ENCODE measurements at regions not wholly inside any gene's neighbourhood (a gene's known extent, or its start where the extent isn't known, plus 50 kb on each side); places are given as distances from the start of the nearest gene placed in this dataset.
A peak's percentile ranks its signal among the peaks of the same experiment; 100 is the strongest.

DNA sequence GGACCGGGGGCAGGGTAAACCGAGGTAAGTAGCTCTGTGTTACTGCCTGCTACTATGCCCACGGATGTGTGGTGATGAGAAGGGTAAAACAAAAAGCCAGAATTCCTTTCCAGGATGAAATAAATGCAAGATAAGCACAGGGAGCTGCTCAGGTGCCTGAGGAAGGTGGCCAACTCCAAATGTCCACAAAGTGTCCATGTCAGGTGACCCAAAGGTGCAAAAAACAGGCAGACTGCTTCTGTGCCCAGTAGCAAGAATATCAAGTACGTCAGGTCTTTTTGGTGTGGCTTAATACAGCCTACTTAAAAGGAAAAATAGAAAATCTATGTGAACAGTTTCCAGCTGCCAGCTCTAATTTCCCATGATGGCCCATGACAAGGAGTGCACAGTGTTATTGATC is 279.3 kb downstream of the SETD4 start:
- TF ChIP-seq POLR2A (IDR thresholded peaks at IDR 0.05) = no peak
- TF ChIP-seq, protein P1, sequence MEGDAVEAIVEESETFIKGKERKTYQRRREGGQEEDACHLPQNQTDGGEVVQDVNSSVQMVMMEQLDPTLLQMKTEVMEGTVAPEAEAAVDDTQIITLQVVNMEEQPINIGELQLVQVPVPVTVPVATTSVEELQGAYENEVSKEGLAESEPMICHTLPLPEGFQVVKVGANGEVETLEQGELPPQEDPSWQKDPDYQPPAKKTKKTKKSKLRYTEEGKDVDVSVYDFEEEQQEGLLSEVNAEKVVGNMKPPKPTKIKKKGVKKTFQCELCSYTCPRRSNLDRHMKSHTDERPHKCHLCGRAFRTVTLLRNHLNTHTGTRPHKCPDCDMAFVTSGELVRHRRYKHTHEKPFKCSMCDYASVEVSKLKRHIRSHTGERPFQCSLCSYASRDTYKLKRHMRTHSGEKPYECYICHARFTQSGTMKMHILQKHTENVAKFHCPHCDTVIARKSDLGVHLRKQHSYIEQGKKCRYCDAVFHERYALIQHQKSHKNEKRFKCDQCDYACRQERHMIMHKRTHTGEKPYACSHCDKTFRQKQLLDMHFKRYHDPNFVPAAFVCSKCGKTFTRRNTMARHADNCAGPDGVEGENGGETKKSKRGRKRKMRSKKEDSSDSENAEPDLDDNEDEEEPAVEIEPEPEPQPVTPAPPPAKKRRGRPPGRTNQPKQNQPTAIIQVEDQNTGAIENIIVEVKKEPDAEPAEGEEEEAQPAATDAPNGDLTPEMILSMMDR (IDR thresholded peaks at IDR 0.05) = no peak
- H3K9me3 ChIP-seq = no peaks in the 10 kb centered on the region
- intact Hi-C loops (cut with DNase I) = no loop called here
- ATAC-seq (peak in 1 of 4 donors; percentile 54), DNase-seq (no peak)
- H3K27ac ChIP-seq = no peak overlapping the region
- H3K4me3 ChIP-seq = no peak overlapping the region
- H3K36me3 ChIP-seq = no peaks in the 10 kb centered on the region
- H3K27me3 ChIP-seq = no peaks in the 10 kb centered on the region
- peaks cover 0 to 10% (median 0%) of the 10 kb centered on the region in 4 donors for H3K4me1 ChIP-seq
- whole genome bisulfite sequencing (ENCODE audit: insufficient coverage, low coverage, low lambda C conversion rate, missing lambda C conversion rate) = 60% methylated on average over 4 of the region's 4 CpGs

GRCh38 chr21:35779690-35780570 is 280.4 kb downstream of the SETD4 start:
- intact Hi-C loops (cut with DNase I) = no loop called here
- H3K4me3 ChIP-seq = no peak overlapping the region

DNA sequence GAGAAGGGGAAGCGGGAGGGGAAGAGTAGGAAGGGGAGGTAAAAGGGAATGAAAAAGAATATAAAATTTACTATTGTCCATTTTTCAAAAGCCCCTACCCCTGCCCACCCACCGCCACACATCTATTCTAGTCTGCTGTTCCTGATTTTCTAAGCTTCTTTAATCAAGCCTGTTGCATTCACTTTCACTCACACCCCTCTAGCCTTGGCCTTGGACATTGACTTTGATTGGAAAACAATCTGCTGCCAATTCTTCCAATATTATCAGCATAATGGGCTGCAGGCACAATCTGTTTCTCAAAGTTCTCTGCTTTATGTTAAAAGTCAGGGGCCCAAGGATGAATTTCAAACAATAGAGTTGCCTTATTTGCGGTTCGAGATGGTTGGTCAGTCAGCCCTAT is 281.2 kb downstream of the SETD4 start:
- peaks cover 0 to 10% (median 0%) of the 10 kb centered on the region in 4 donors for H3K4me1 ChIP-seq
- 96% methylated on average over 3 of the region's 4 CpGs for WGBS (ENCODE audit: insufficient coverage, low coverage, low lambda C conversion rate, missing lambda C conversion rate)
- TF ChIP-seq, protein P1 (IDR thresholded peaks at IDR 0.05) = no peak
- TF ChIP-seq POLR2A (IDR thresholded peaks at IDR 0.05) = no peak
- no peak for ATAC-seq
- no peaks in the 10 kb centered on the region for H3K9me3 ChIP-seq
- H3K27ac ChIP-seq = no peak overlapping the region
- intact Hi-C loops (cut with DNase I) = no loop called here
- no peaks in the 10 kb centered on the region for H3K36me3 ChIP-seq
- DNase-seq = no peak
- no peaks in the 10 kb centered on the region for H3K27me3 ChIP-seq
- H3K4me3 ChIP-seq = no peak overlapping the region

More at GRCh38 chr21:35779690-35780570, 280.4 kb downstream of the SETD4 start:
- DNase-seq (no peak), ATAC-seq (peak in 2 of 4 donors; percentile 18 to 64)
- H3K27me3 ChIP-seq = no peaks in the 10 kb centered on the region
- H3K36me3 ChIP-seq = no peaks in the 10 kb centered on the region
- WGBS (ENCODE audit: insufficient coverage, low coverage, low lambda C conversion rate, missing lambda C conversion rate) = 57% methylated on average over 7 of the region's 7 CpGs
- no peaks in the 10 kb centered on the region for H3K9me3 ChIP-seq
- no peak overlapping the region for H3K27ac ChIP-seq
- H3K4me1 ChIP-seq = peaks cover 0 to 10% (median 0%) of the 10 kb centered on the region in 4 donors
- TF ChIP-seq, protein P1 (IDR thresholded peaks at IDR 0.05) = no peak
- TF ChIP-seq POLR2A (IDR thresholded peaks at IDR 0.05) = no peak

DNA sequence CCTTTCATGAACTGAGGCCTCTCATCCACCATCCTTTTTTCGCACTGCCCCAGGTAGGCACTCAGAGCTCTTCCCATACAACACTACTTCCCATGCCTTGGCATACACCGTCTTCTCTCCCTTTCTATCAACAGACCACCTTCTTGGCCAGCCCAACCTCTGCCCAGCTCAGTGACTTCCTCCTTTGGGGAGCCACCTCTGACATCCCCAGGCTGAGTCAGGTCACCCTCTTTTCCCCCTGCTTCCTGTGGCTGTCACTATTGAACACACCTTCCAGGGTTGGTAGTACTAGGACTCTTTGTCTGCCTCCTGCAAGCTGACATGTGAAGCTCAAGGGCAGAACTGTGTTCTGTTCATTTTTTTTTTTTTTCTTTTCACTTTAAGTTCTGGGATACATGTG is 283.2 kb downstream of the SETD4 start:
- TF ChIP-seq, protein P1 (IDR thresholded peaks at IDR 0.05) = no peak
- TF ChIP-seq POLR2A (IDR thresholded peaks at IDR 0.05) = no peak

More for the DNA sequence above, 283.2 kb downstream of the SETD4 start:
- intact Hi-C loops (cut with DNase I) = no loop called here
- Histone ChIP-seq H3K36me3 (no peaks in the 10 kb centered on the region), H3K27me3 (no peaks in the 10 kb centered on the region), H3K4me1 (peaks cover 0 to 10% (median 0%) of the 10 kb centered on the region in 4 donors), H3K27ac (no peak overlapping the region), H3K9me3 (no peaks in the 10 kb centered on the region), H3K4me3 (no peak overlapping the region)
- no peak for DNase-seq
- 86% methylated on average over 2 of the region's 2 CpGs for WGBS (ENCODE audit: insufficient coverage, low coverage, low lambda C conversion rate, missing lambda C conversion rate)
- no peak for ATAC-seq
